Omental fat pad (tissue), 3 donors: ENCODE measurements at regions not wholly inside any gene's neighbourhood (a gene's known extent, or its start where the extent isn't known, plus 50 kb on each side); places are given as distances from the start of the nearest gene placed in this dataset.
A peak's percentile ranks its signal among the peaks of the same experiment; 100 is the strongest.

Experiments
- ATAC-seq: fragments of 150-250 bp; one replicate; pipeline ENCODE4 v1.9.1; 2016; ENCODE audit warnings: mild to moderate bottlenecking, moderate library complexity; ENCODE audit not compliant: low FRiP score
- DNase-seq: peaks from one replicate; pipeline ENCODE4 v3.0.0-alpha.2; 2019; ENCODE audit warnings: low spot score
- TF ChIP-seq, protein P1 (sequence below), 3 donors: fragments of 450-650 bp; IDR thresholded peaks; one replicate each; pipeline ENCODE4 v1.5.1; 2016 to 2017; ENCODE audit warnings: antibody characterized with exemption in 3 of 3, mild to moderate bottlenecking in 3 of 3, moderate library complexity in 2 of 3

DNA sequence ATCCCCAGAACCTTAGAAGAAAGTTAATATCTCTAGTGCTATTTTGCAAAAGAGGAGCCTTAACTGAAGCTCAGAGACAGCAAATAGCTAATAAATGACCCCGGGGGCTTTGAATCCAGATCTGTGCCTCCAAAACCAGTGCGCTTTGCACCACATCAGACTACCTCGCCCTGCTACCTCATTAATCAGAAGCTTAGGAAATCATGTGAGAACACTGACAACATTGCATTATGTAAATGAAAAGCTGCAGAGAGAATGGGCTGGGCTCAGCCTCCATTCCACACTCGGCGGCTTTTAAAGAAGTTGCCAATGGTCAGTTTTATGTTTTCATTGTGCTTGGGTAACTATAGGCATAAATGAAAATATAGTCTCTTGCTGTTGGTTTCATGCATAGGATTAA lies 54.0 kb upstream of the STMND1 start:
- no peak for DNase-seq
- ATAC-seq = no peak
- TF ChIP-seq, protein P1, sequence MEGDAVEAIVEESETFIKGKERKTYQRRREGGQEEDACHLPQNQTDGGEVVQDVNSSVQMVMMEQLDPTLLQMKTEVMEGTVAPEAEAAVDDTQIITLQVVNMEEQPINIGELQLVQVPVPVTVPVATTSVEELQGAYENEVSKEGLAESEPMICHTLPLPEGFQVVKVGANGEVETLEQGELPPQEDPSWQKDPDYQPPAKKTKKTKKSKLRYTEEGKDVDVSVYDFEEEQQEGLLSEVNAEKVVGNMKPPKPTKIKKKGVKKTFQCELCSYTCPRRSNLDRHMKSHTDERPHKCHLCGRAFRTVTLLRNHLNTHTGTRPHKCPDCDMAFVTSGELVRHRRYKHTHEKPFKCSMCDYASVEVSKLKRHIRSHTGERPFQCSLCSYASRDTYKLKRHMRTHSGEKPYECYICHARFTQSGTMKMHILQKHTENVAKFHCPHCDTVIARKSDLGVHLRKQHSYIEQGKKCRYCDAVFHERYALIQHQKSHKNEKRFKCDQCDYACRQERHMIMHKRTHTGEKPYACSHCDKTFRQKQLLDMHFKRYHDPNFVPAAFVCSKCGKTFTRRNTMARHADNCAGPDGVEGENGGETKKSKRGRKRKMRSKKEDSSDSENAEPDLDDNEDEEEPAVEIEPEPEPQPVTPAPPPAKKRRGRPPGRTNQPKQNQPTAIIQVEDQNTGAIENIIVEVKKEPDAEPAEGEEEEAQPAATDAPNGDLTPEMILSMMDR (IDR thresholded peaks at IDR 0.05) = no peak

DNA sequence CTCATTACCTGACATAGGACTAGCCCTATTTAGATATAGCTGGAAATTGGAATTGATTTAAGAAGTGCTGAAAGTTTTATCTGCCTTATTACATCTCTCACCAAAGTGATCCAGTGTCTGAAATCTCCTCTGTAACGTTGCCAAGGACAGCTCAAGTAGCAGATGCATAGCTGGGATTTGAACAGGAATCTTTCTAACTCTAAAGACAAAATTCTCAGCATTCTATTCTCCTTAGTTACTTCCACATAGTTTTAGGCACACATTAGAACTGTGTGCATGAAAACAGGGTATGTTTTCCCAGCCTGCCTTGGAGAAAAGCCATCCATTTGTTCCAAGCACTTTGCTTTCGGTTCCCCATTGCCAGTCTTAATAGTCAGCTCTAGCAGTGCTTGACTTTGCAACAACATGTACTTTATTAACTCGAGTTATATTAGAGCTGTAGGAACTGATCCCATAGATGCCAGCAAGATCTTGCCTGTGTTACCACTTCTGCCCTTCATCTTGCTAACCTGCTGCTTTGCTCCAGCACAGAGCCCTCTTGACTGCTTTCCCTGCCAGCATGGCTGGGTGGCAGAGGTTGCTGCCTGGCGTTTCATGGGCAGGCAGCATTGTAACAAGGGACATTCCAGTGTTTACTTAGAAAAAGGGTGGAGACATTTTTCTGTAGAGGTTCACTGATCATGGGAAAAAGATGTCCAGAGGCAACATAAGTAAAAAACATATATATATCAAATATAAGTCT lies 56.1 kb upstream of the STMND1 start:
- TF ChIP-seq, protein P1 (IDR thresholded peaks at IDR 0.05) = no peak
- ATAC-seq (no peak), DNase-seq (no peak)

DNA sequence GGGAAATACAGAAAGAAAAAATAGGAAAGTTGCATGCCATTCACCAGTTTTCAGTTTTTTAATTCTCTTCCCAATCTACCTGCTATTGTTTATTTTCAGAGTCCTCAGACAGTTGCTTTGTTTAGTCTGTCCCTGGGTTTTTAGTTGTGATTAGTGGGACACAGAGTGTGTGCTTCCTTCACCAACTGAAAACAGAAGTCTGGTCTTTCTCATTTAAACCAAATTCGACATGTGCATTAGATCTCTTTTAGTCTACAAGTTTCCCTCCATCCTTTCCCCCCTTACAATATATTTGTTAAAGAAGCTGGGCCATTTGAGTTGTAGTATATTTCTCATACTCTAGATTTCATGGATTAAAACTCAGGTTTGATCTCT lies 58.7 kb upstream of the STMND1 start:
- TF ChIP-seq, protein P1 (IDR thresholded peaks at IDR 0.05) = no peak
- no peak for DNase-seq
- no peak for ATAC-seq

DNA sequence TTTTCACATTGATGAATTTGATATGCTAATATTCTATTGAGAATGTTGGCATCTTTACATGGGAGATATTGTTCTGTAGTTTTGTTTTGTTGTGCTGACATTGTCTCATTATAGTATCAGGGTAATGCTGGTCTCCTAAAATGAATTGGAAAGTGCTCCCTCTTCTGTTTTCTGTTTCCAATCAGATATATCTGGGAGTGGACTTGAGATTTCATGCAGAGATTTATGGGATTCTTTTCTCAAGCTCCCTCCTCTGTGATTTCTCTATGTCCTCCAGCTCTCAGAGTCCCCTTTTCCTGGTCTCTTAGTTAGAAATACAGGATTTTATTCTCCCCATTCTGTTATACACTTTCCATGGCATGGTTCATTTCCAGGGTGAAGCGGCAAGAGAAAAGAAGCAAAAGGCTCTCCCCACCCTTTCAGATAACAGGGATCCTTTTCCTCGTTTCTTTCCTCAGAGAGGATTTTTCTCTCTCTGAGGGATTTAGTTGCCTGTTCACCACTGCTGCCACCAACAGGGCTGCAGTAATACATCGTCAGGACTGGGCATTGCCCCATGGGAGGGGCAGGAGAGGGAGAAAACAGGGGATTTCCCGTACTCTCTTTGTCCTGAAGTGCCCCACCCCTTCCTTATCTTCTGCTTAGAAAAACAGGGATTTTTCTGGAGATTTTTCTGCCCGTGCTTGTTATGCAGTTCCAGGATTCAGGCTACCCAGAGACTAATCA lies 59.3 kb upstream of the STMND1 start:
- peak; percentile 25 for DNase-seq
- TF ChIP-seq, protein P1 (IDR thresholded peaks at IDR 0.05) = no peak
- ATAC-seq = peak; percentile 94

DNA sequence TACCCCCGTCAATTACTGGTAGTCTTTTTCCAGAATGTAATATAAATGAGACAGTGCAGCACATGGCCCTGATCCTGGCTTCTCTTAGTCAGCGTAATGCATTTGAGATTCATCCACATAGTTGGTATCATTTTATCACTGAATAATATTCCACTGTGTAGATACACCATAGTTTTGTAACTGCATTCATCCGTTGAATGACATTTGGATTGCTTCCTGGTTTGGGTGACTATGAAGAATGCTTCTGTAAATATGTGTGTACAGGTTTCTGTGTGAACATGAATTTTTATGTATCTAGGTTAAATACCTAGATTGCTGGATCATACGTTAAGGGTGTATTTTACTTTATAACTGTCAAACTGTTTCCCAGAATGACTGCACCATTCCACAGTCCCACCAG lies 62.6 kb upstream of the STMND1 start:
- TF ChIP-seq, protein P1 (IDR thresholded peaks at IDR 0.05) = no peak
- ATAC-seq (no peak), DNase-seq (no peak)

DNA sequence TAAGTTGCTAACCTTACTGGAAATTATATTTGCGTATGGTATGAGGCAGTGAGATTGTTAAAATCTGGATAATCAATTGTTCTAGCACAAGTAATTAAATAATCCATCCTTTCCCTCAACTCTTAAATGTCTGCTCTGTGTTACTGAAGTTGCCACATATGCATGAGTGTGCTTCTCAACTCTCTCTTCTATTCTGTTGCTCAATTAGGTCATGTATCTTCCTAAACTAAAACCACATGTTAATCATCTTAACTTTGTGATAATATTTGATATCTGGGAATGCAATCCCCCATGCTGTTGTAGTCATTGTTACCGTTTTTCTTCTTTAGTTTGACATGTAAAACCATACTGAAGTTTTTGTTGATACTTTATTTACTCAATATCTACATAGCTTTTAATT lies 63.5 kb upstream of the STMND1 start:
- DNase-seq = no peak
- ATAC-seq = no peak
- TF ChIP-seq, protein P1 (IDR thresholded peaks at IDR 0.05) = no peak

DNA sequence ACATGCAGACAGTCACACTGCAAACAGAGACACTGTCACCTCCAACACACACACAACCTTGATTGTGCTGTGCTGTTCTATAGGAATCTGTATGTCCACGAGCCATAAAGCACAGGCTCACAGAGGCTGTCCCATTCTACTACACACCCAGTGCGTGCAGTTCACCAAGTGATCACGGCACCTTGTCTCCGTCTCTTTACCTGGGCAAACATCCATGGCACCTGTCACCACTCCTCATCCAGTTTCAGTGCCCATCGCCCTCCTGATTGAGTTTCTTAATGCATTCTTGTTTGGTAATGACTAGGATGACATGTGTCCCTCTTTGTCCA lies 65.8 kb upstream of the STMND1 start:
- no peak for DNase-seq
- TF ChIP-seq, protein P1 (IDR thresholded peaks at IDR 0.05) = no peak
- ATAC-seq = no peak
